Heart right ventricle (tissue), 16 donors: ENCODE measurements at regions not wholly inside any gene's neighbourhood (a gene's known extent, or its start where the extent isn't known, plus 50 kb on each side); places are given as distances from the start of the nearest gene placed in this dataset.

ENCODE experiments used
- ATAC-seq, 8 donors: fragments of 200-7000 bp; cut with Tn5 transposase; one replicate each; pipeline ENCODE4 v1.9.1; 2020; ENCODE audit warnings: mild to moderate bottlenecking in 8 of 8, moderate library complexity in 8 of 8, moderate number of reproducible peaks in 1 of 8
- DNase-seq, 2 donors: peaks; one replicate each; pipeline ENCODE4 v3.0.0-alpha.2; 2020
- H3K27ac ChIP-seq, 10 donors: fragments of 200-600 bp; sonication (generic) in 2 of 10; one replicate each; pipeline versions ENCODE4 v1.5.0 to v1.8.0; 2020 to 2022; ENCODE audit warnings: mild to moderate bottlenecking in 3 of 10
- H3K27me3 ChIP-seq, 7 donors: fragments of 200-600 bp; one replicate each; pipeline ENCODE4 v1.8.0; 2021 to 2022; ENCODE audit warnings: mild to moderate bottlenecking in 2 of 7
- H3K36me3 ChIP-seq, 9 donors: fragments of 200-600 bp; sonication (generic) in 1 of 9; one replicate each; pipeline versions ENCODE4 v1.5.0 to v1.8.0; 2020 to 2022; ENCODE audit warnings: mild to moderate bottlenecking in 2 of 9
- H3K4me1 ChIP-seq, 9 donors: fragments of 200-600 bp; sonication (generic) in 1 of 9; one replicate each; pipeline versions ENCODE4 v1.5.0 to v1.8.0; 2020 to 2022; ENCODE audit warnings: mild to moderate bottlenecking in 4 of 9
- H3K4me3 ChIP-seq, 10 donors: fragments of 200-600 bp; sonication (generic) in 2 of 10; one replicate each; pipeline versions ENCODE4 v1.5.0 to v1.8.0; 2020 to 2022; ENCODE audit warnings: mild to moderate bottlenecking in 7 of 10, moderate library complexity in 2 of 10
- H3K9me3 ChIP-seq, 11 donors: fragments of 200-600 bp in 10 of 11; sonication (generic) in 2 of 11; one replicate each; pipeline versions ENCODE4 v1.5.0 to v1.8.0; 2013 to 2022; ENCODE audit warnings: mild to moderate bottlenecking in 2 of 11, control low read depth in 1 of 11, moderate library complexity in 1 of 11
- CTCF ChIP-seq, 9 donors: fragments of 200-600 bp; sonication (generic) in 2 of 9; IDR thresholded peaks; one replicate each; pipeline versions ENCODE4 v1.5.0 to v1.8.0; 2021 to 2022; ENCODE audit warnings: antibody characterized with exemption in 9 of 9, mild to moderate bottlenecking in 5 of 9, moderate library complexity in 1 of 9
- WGBS, 2 donors: extraction: QIAGEN DNeasy Blood & Tissue Kit; methylation state at CpG; one replicate each; pipeline ENCODE4 v1.1.7; 2013; ENCODE audit warnings: inconsistent platforms in 1 of 2; 5-methylcytosine and 5-hydroxymethylcytosine counted together
- intact Hi-C, 10 donors: fragments of 100-400 bp; cut with DNase I; formaldehyde crosslinking; loops; one replicate each; pipeline versions ENCODE4 v1.11.1 to v1.14.2; 2022
- donor health status: Arrhythmogenic right ventricular cardiomyopathy.
- donor health status: ischemic (EF 13 %, LVEDD 7.1; RV severe dilation, severe dysfunction).
- donor health status: healthy with polysubstance abuse.
- donor health status: DM: no; HTN: yes; CAD: no.
- donor health status: DM: no; HTN: no; CAD: no.
- donor health status: ischemic (EF 25% LVEDD 6.9; RV normal size, moderate dysfunction).
- donor health status: ischemic (EF 25% LVEDD 5.7; RV mildly dilated, moderate dysfunction).
- donor health status: healthy.
- donor health status: DM: yes; HTN: yes; CAD: no.
- donor health status: Ischemic cardiomyopathy.
- donor health status: ischemic (EF 35%, LVEDD 5.7; RV mildly dilated, moderate dysfunction).
- donor health status: nonischemic (EF 11% LVEDD 7.7; RV severe dilation, severe dysfunction).
- donor health status: DM: yes; HTN: yes; CAD: no.
- donor health status: PGD.
- donor health status: ischemic (EF 29% LVEDD 5.4; RV normal size, mild dysfunction).
- donor health status: nonischemic (EF 23%, LVEDD 6.1; RV moderate dilation, normal function).

- intact Hi-C loops = loop anchor here in 2 of 10 donors (5.0 kb wide), 2 partner anchors 60 to 80 kb away; no protein-coding TSS in a partner anchor
- Histone ChIP-seq H3K4me3 (peak overlapping the region in 2 of 10 donors; percentile 5 to 9), H3K27me3 (no peaks in the 10 kb centered on the region), H3K9me3 (no peaks in the 10 kb centered on the region), H3K4me1 (peaks cover 6 to 97% (median 74%) of the 10 kb centered on the region in 9 donors), H3K36me3 (peaks cover 0 to 3% (median 0%) of the 10 kb centered on the region in 9 donors), H3K27ac (peak overlapping the region in 7 of 10 donors; percentile 3 to 76 (median 50))
- TF ChIP-seq CTCF (IDR thresholded peaks at IDR 0.05) = no peak
- peak in 1 of 2 donors; percentile 27 for DNase-seq
- ATAC-seq = peak in 7 of 8 donors; percentile 11 to 66 (median 52)
- 20 to 22% methylated on average over 6 of the region's 6 CpGs for WGBS, 2 donors
These were observed 140.8 kb downstream of the C9orf152 start for GRCh38 chr9:110066929-110067716.

- DNase-seq (no peak), ATAC-seq (no peak)
- peaks cover 6 to 99% (median 85%) of the 10 kb centered on the region in 9 donors for H3K4me1 ChIP-seq
- no peaks in the 10 kb centered on the region for H3K27me3 ChIP-seq
- peaks cover 0 to 8% (median 0%) of the 10 kb centered on the region in 9 donors for H3K36me3 ChIP-seq
- no peaks in the 10 kb centered on the region for H3K9me3 ChIP-seq
- intact Hi-C loops = loop anchor here in 2 of 10 donors (5.0 kb wide), 2 partner anchors 59 to 79 kb away; no protein-coding TSS in a partner anchor
- no peak for TF ChIP-seq CTCF (IDR thresholded peaks at IDR 0.05)
- H3K4me3 ChIP-seq = no peak overlapping the region
- H3K27ac ChIP-seq = peak overlapping the region in 7 of 10 donors; percentile 5 to 76 (median 50)
These were observed 139.7 kb downstream of the C9orf152 start for GRCh38 chr9:110068212-110068611.

GRCh38 chr9:110069326-110070248 is 138.4 kb downstream of the C9orf152 start:
- ATAC-seq (peak; percentile 35 to 86 (median 70)), DNase-seq (peak; percentile 30 to 64)
- intact Hi-C loops = loop anchor here in 5 of 10 donors (5.0 to 10.0 kb wide), 5 partner anchors 58 to 83 kb away; no protein-coding TSS in a partner anchor
- TF ChIP-seq CTCF (IDR thresholded peaks at IDR 0.05) = no peak
- H3K9me3 ChIP-seq = no peaks in the 10 kb centered on the region
- peak overlapping the region in 9 of 10 donors; percentile 12 to 76 (median 56) for H3K27ac ChIP-seq
- H3K4me3 ChIP-seq = no peak overlapping the region
- H3K27me3 ChIP-seq = no peaks in the 10 kb centered on the region
- H3K4me1 ChIP-seq = peaks cover 6 to 100% (median 86%) of the 10 kb centered on the region in 9 donors
- H3K36me3 ChIP-seq = peaks cover 0 to 8% (median 0%) of the 10 kb centered on the region in 9 donors
- WGBS, 2 donors = 26 to 28% methylated on average over 14 of the region's 14 CpGs
